GM04503 (cell line): ENCODE measurements at regions not wholly inside any gene's neighbourhood (a gene's known extent, or its start where the extent isn't known, plus 50 kb on each side); places are given as distances from the start of the nearest gene placed in this dataset.

ENCODE experiments used
- DNase-seq: peaks from one replicate; pipeline ENCODE4 v3.0.0-alpha.2; 2012; ENCODE audit warnings: low read depth

GRCh38 chr3:159848348-159849118, 140.1 kb upstream of the IL12A start:
- no peak for DNase-seq

- DNase-seq, result no peak
Measured at GRCh38 chr3:159850481-159850880, 138.2 kb upstream of the IL12A start.

- no peak for DNase-seq
Measured at GRCh38 chr3:159852266-159852665, 136.4 kb upstream of the IL12A start.

- no peak for DNase-seq
Measured at GRCh38 chr3:159852821-159853505, 135.7 kb upstream of the IL12A start.

GRCh38 chr3:159853506-159853864, 135.2 kb upstream of the IL12A start:
- no peak for DNase-seq

- DNase-seq, result peak; percentile 93
Measured at GRCh38 chr3:159854500-159855124, 134.0 kb upstream of the IL12A start.

DNA sequence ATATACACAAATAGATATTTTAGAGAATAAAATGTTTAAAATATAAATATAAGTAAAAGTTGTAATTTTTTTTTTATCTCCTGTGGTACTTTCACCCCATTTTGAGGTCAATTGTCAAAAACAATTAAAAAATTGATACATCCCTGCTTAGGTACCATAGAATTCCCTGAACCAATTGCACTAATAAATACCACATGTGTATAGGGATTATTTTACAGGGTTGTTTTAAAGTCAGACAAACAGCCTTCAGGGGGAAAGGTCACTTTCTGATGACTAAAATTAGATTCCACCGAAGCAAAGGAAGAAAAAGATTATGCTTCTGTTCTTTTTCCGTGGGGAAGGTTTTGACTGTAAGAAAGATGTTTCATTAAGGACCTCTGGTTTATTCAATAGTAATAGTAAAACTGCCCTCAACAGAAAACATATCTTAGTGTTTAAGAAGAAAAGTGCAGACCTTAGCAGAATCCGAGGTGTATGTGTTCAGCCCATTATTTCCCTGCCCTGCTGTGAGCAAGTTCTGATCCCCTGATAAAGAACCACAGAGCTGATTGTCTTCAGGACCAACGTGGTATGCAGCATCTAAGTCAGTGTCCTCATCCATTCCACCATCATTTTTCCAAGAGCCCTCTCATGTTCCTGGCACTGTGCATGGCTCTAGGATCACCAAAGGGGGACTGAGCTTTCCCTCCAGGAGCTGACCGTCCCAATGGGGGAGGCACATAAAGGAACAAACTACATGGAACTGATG, 132.9 kb upstream of the IL12A start:
- DNase-seq, result no peak

DNA sequence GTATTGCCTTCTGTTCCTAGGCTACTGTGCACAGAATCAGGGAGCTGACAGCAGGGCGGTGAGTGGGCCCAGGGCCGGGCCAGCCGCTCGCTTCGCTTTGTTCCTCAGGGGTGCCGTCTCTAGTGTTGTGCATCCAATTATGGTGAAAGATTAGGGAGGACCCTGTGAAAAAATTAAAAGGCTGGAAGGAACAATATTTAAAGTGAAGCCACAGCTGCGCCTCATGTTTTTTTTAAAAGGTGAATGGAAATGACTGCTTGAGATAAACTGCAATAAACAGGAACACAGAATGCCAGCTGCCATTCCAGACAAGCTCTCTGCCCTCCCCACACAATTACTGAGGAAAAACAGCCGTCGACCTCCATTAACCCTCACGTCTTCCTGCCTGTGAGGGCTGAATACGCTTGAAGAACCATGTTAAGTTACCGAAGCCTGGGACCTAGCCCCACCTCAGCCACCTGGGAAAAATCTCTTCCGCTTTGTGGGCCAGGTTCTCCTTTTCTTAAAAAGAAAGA, 132.0 kb upstream of the IL12A start:
- no peak for DNase-seq

DNA sequence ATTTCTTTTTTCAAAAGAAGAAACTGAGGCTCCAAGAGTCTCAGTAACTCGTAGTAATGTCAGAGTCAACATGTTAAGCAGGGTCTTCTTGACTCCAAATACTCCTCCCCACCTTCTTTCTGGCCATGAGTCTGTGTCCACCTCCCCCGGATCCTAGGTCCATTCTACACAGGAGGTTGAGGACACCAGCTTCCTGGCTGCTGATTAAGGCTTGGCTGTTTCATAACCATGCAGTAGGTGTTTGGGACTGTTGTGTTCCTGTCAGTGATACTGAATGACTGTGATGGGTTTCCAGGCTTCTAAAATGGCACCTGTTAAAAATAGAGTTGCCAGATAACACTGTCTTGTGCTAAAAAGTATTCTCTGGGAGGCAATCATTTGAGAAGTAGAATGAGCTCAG, 130.8 kb upstream of the IL12A start:
- DNase-seq, result no peak

GRCh38 chr3:159858650-159859049, 130.0 kb upstream of the IL12A start:
- no peak for DNase-seq

- DNase-seq, result no peak
Measured at GRCh38 chr3:159859424-159859823, 129.2 kb upstream of the IL12A start.

DNA sequence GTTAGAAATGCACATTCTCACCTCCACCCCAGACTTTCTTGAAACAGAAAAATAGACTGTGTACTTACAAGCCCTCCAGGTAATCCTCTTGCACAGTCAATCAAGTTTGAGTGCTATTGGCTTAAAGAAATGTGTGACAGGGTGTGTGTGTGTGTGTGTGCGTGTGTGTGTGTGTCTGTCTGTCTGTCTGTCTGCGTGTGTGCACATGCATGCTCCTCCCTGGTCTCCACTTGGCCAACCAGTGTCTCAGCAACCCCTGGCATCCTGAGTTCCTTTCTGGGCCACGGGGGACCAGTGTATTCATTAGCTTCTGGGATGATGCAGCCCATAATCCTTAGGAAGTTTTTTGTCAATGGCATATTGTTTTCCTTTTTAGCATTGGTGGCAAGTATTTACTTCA, 128.8 kb upstream of the IL12A start:
- no peak for DNase-seq

GRCh38 chr3:159860269-159861116, 128.1 kb upstream of the IL12A start:
- DNase-seq, result no peak

DNA sequence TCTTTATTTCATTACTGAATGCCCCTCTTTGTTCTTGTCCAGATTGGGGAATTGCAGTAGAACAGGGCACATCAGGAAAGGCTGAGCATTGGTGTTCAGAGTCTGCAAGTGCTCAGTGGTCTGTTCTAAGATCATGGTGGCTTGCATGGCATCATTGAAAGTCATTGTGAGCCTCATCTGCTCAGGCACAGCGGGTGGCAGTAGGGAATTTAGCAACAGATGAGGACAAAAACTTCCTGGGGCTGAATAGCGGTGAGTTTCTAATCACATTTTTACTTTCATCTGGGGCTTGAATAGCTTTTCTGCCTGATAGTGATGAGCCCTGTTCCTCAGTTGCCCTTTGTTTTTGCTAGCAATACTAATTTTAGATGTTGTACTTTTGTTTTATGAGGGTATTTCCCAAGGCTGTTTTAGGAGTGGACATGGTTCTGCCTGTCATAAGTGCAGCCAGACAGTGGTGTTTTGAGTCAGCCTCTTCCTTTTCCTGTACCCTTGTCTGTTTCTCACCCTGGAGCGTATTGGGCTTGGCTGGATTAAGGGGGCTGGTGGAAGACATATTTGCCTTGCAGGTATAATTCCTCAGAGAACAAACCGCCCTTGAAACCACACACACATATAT, 127.2 kb upstream of the IL12A start:
- no peak for DNase-seq

DNA sequence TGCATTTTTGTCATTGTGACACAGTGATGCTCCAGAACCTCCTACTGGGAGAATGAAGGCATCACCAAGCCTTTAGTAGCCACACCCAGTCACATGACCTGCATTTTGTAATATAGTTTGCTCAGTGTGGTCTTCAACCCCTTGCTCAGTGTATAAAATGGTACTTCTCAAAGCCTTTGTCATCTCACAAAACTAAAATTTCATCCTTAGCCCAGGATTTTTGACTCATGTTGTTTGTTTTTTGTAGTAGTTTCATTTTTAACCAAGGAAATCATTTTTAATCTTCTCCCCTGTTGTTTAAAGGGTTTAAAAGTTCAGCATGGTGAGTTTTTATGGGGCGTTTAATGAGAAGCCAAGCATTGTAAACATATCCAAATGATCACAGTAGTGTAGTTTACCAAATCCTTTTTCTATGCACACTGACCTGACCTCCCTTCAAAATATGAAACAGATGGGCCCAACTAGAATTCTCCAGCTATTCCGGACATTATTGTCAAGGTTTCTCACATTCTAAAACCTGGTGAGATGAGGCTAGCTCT, 123.5 kb upstream of the IL12A start:
- peak; percentile 70 for DNase-seq

DNA sequence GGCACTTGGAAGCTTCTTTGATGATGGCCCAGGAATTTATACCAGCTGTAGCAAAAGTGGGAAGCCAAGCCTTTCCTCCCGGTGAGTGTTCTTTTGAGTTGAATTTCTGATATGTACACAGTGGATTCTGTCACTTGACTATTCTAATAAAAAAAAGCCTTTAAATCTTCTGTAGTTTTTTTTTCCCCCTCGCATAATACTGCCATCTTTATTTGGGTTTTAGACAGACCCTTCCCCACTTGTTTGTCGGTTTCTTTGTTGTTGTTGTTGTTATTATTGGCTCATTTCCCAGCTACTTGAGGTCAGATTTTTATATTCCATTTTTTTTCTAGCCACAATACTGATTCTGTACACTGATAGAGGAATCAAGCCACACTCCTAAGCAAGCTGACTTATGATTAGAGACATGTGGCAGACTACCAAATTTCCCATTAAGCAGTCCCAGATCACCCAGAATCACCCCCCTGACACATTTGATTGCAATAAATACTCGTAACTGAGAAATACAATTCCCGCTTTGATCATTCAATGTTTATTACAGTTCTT, 122.4 kb upstream of the IL12A start:
- no peak for DNase-seq

DNA sequence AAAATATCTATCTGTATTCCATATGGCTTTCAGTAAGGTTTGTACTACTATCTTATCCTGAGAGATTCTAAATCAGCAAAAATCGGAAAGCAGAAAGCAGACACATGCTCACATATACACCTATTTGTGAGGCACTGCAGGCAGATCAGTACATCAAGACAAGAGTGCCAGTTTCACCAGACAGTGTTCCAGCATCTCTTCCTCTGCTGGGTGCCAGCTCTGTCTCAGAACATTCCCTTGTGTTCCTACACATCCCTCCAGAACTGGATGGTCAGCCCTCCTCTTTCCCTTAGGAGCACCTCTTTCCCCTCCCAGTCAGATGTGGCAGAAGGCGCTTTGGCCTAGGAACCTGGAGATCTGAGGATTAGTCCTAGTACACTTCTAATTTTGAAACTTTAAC, 121.3 kb upstream of the IL12A start:
- no peak for DNase-seq

GRCh38 chr3:159870723-159871122, 117.9 kb upstream of the IL12A start:
- no peak for DNase-seq

DNA sequence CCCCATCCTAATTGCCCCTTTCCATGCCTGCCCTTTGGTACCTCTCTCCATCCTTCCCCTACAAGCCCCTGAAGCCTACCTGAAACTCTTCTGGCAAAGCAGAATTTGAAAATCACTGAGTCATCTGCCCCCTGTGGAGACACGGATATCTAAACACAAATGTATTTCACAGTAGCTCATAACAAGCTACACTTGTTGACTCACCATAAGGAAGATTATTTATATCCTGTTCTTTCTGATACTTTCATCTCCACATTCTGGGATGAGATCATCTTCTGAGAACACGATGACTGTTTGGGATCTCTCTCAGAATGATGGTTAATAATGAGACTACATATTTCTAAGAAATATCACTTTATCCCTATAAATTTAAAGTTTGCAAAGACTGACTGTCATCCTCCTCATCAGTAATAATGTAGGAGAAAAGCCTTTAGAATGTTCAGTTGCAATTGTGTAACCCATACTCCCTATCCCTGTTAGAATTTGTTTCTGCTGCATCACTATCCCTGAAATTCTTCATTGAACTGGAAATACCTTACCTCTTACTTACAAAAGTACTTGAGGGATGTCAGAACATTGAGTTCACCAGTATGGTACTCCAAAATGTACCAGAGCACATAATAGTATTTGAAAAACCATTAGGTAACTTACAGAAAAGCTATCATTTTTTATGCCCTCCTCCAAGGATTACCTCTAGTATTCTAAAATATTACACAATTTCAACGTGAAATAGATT, 116.1 kb upstream of the IL12A start:
- DNase-seq, result peak; percentile 76

- DNase-seq, result no peak
Measured at GRCh38 chr3:159875116-159875515, 113.5 kb upstream of the IL12A start.
